ENCODE measurements at regions not wholly inside any gene's neighbourhood (a gene's known extent, or its start where the extent isn't known, plus 50 kb on each side); places are given as distances from the start of the nearest gene placed in this dataset.

GRCh38 chr21:38920631-38921398 is 115.1 kb downstream of the ETS2 start:
- DNase-seq (peak in 1 of 2 donors; percentile 7), ATAC-seq (ENCODE audit: low FRiP score in 2 of 2) (no peak)
- H3K27ac ChIP-seq, result peak overlapping the region in 3 of 4 donors; percentile 45 to 62 (median 48)

GRCh38 chr21:38918607-38919346 is 113.0 kb downstream of the ETS2 start:
- 78 to 87% methylated on average over 5 of the region's 5 CpGs for WGBS, 2 donors
- Histone ChIP-seq H3K27ac (peak overlapping the region in 1 of 4 donors; percentile 27), H3K36me3 (no peaks in the 10 kb centered on the region), H3K27me3 (no peaks in the 10 kb centered on the region), H3K4me3 (no peak overlapping the region), H3K4me1 (peaks cover 5 to 27% (median 8%) of the 10 kb centered on the region in 4 donors), H3K9me3 (no peaks in the 10 kb centered on the region)
- DNase-seq (peak in 1 of 2 donors; percentile 20), ATAC-seq (ENCODE audit: low FRiP score in 2 of 2) (no peak)
- TF ChIP-seq CTCF (IDR thresholded peaks at IDR 0.05) (no peak), EP300 (IDR thresholded peaks at IDR 0.05) (no peak), POLR2A (IDR thresholded peaks at IDR 0.05) (no peak)

More at GRCh38 chr21:38920631-38921398, 115.1 kb downstream of the ETS2 start:
- H3K9me3 ChIP-seq, result no peaks in the 10 kb centered on the region
- no peak overlapping the region for H3K4me3 ChIP-seq
- no peaks in the 10 kb centered on the region for H3K27me3 ChIP-seq
- peaks cover 5 to 21% (median 12%) of the 10 kb centered on the region in 4 donors for H3K4me1 ChIP-seq
- TF ChIP-seq EP300 (IDR thresholded peaks at IDR 0.05) (no peak), CTCF (IDR thresholded peaks at IDR 0.05) (no peak), POLR2AphosphoS5 (IDR thresholded peaks at IDR 0.05) (no peak), POLR2A (IDR thresholded peaks at IDR 0.05) (no peak)
- H3K36me3 ChIP-seq, result no peaks in the 10 kb centered on the region
- WGBS, 2 donors, result 39 to 54% methylated on average over 8 of the region's 8 CpGs

DNA sequence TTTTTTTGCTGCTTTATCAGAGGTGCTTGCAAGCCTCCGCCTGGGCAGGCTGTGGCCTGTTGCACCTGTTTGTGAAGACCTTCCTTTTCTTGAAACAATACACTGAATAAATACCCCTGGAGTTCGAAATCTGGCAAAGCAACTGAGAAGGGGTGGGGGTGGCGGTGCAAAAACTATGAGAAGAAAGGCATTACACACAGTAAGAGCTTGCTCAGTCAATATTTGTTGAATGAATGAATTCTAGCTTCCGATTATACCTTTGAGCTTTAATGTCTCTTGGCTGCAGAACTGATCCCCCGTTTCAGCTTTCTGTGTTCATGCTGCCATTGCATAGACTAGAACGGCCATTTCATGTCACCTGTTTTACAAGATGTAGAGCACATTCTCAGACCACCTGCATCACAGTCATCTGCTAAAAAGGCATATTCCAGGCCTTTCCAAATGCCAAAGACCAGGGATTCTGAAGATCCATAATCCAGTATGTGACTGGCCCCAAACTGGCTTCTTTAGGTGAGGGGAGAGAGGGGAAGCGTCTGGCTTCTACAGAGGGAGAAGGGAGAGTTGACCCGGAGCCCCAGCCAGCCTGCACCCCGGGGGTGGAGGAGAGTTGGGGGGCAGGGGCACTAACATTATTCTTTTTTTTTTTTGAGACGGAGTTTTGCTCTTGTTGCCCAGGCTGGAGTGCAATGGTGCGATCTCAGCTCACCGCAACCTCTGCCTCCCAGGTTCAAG is 111.5 kb downstream of the ETS2 start:
- peak in 1 of 2 donors; percentile 21 for DNase-seq
- Histone ChIP-seq H3K4me3 (no peak overlapping the region), H3K4me1 (peaks cover 16 to 42% (median 22%) of the 10 kb centered on the region in 4 donors), H3K36me3 (no peaks in the 10 kb centered on the region), H3K9me3 (no peaks in the 10 kb centered on the region), H3K27ac (no peak overlapping the region), H3K27me3 (no peaks in the 10 kb centered on the region)
- TF ChIP-seq POLR2AphosphoS5 (IDR thresholded peaks at IDR 0.05) (no peak), POLR2A (IDR thresholded peaks at IDR 0.05) (no peak), EP300 (IDR thresholded peaks at IDR 0.05) (no peak), CTCF (IDR thresholded peaks at IDR 0.05) (no peak)
- ATAC-seq (ENCODE audit: low FRiP score in 2 of 2), result no peak
- 72 to 84% methylated on average over 12 of the region's 12 CpGs for WGBS, 2 donors

- WGBS, 2 donors, result 79 to 100% methylated on average over 1 of the region's 1 CpG
- Histone ChIP-seq H3K4me1 (peaks cover 16 to 42% (median 23%) of the 10 kb centered on the region in 4 donors), H3K27me3 (no peaks in the 10 kb centered on the region), H3K9me3 (no peaks in the 10 kb centered on the region), H3K36me3 (no peaks in the 10 kb centered on the region), H3K27ac (no peak overlapping the region), H3K4me3 (no peak overlapping the region)
- ATAC-seq (ENCODE audit: low FRiP score in 2 of 2) (no peak), DNase-seq (no peak)
- TF ChIP-seq POLR2A (IDR thresholded peaks at IDR 0.05) (no peak), EP300 (IDR thresholded peaks at IDR 0.05) (no peak)
Measured at GRCh38 chr21:38916214-38916964, 110.7 kb downstream of the ETS2 start.

Data from upper lobe of left lung (tissue), 6 donors.